HepG2 (cell line): ENCODE measurements at regions not wholly inside any gene's neighbourhood (a gene's known extent, or its start where the extent isn't known, plus 50 kb on each side); places are given as distances from the start of the nearest gene placed in this dataset.

ENCODE experiments used
- ATAC-seq: fragments of 200-7000 bp; cut with Tn5 transposase; 3 replicates; pipeline ENCODE4 v1.9.1; 2020; ENCODE audit warnings: mild to moderate bottlenecking, moderate library complexity
- BruUV-seq: library from RNA; stranded (reverse); fragments of 400-500 nt; replicated peaks from 2 replicates; lab custom pipeline; 2021; lab: Mats Ljungman, UMichigan
- CTCF ChIA-PET: fragments of 300-600 bp; formaldehyde crosslinking; extraction: SDS; loops from one replicate; lab custom pipeline; 2021; ENCODE audit warnings: low total read pairs, inconsistent platforms, low intra/inter-chr PET ratio; lab: Yijun Ruan, JAX
- POLR2A ChIA-PET: fragments of 350-600 bp; sonication (Branson Sonifier 250); formaldehyde crosslinking; loops from one replicate; lab custom pipeline; 2020; ENCODE audit warnings: antibody characterized with exemption, inconsistent platforms; lab: Yijun Ruan, JAX
- DNase-seq: peaks from one replicate; pipeline ENCODE4 v3.0.0-alpha.2; 2015; ENCODE audit warnings: low spot score
- FAIRE-seq: peaks from 3 replicates; lab custom pipeline; 2011; peaks lifted over from hg19 to GRCh38; lab: Jason Lieb, UNC
- H2AFZ ChIP-seq: one replicate; pipeline ENCODE4 v1.6.1; 2011; ENCODE audit warnings: low read length, inconsistent platforms
- H3K27ac ChIP-seq: fragments of 300-600 bp; 3 replicates; pipeline ENCODE4 v1.8.0; 2011; ENCODE audit warnings: mixed run types, mild to moderate bottlenecking, mixed read lengths, low read length, inconsistent platforms; ENCODE audit not compliant: insufficient read depth; ENCODE audit errors: extremely low read length
- H3K27me3 ChIP-seq, 2 experiments: fragments of 200-600 bp in 1 of 2; 2 replicates in 1 of 2; 3 replicates in 1 of 2; pipeline versions ENCODE4 v1.6.0 to v1.8.0; 2011; ENCODE audit warnings: low read length in 2 of 2, mild to moderate bottlenecking in 2 of 2, moderate library complexity in 2 of 2, inconsistent platforms in 1 of 2; ENCODE audit not compliant: insufficient read depth in 2 of 2, control insufficient read depth in 1 of 2
- H3K36me3 ChIP-seq, 2 experiments: fragments of 200-600 bp in 1 of 2; replicated peaks in 1 of 2; 2 replicates in 1 of 2; 3 replicates in 1 of 2; pipeline versions ENCODE4 v1.5.1 to v1.8.0; 2011; ENCODE audit warnings: low read length in 2 of 2, inconsistent platforms in 1 of 2; ENCODE audit not compliant: insufficient read depth in 2 of 2, control insufficient read depth in 1 of 2
- H3K4me1 ChIP-seq: 2 replicates; pipeline ENCODE4 v1.5.1; 2012; ENCODE audit warnings: low read length, inconsistent platforms; ENCODE audit not compliant: insufficient read depth
- H3K4me2 ChIP-seq: 2 replicates; pipeline ENCODE4 v1.6.0; 2011; ENCODE audit warnings: low read depth, low read length, inconsistent platforms
- H3K4me3 ChIP-seq, 3 experiments: fragments of 200-600 bp in 1 of 3; sonication (generic), shearing (Covaris generic) in 1 of 3; replicated peaks in 1 of 3; 2 replicates each; pipeline ENCODE4 v1.5.1; 2011 to 2016; ENCODE audit warnings: low read length in 3 of 3, inconsistent platforms in 2 of 3, low read depth in 2 of 3, mild to moderate bottlenecking in 2 of 3, control low read depth in 1 of 3, mixed read lengths in 1 of 3; ENCODE audit not compliant: insufficient read depth in 1 of 3
- H3K79me2 ChIP-seq: one replicate; pipeline ENCODE4 v1.6.1; 2011; ENCODE audit warnings: low read length, inconsistent platforms; ENCODE audit not compliant: insufficient read depth
- H3K9ac ChIP-seq: 2 replicates; pipeline ENCODE4 v1.6.0; 2011; ENCODE audit warnings: mild to moderate bottlenecking, low read depth, low read length, inconsistent platforms; ENCODE audit not compliant: insufficient read depth
- H3K9me3 ChIP-seq: 2 replicates; pipeline ENCODE4 v1.5.1; 2012; ENCODE audit warnings: mild to moderate bottlenecking, low read length
- H4K20me1 ChIP-seq: 2 replicates; pipeline ENCODE4 v1.6.0; 2011; ENCODE audit warnings: inconsistent platforms, mild to moderate bottlenecking, low read length, moderate library complexity; ENCODE audit not compliant: insufficient read depth
- HNRNPL ChIP-seq: fragments of 200-400 bp; formaldehyde crosslinking; IDR thresholded peaks from 2 replicates; pipeline ENCODE4 v1.6.1; 2017; ENCODE audit warnings: mild to moderate bottlenecking, low read depth, low read length
- KDM1A ChIP-seq: IDR thresholded peaks from 2 replicates; pipeline ENCODE4 v1.6.1; 2016; ENCODE audit warnings: missing compliant biosample characterization
- KDM2A ChIP-seq: sonication (generic); formaldehyde crosslinking; IDR thresholded peaks from 2 replicates; pipeline ENCODE4 v1.4.0; 2020; ENCODE audit warnings: low read depth, missing genetic modification reagents, borderline replicate concordance
- KDM4B ChIP-seq: sonication (generic); formaldehyde crosslinking; IDR thresholded peaks from 2 replicates; pipeline ENCODE4 v1.4.0; 2020; ENCODE audit warnings: missing genetic modification reagents
- MIER3 ChIP-seq: IDR thresholded peaks from 2 replicates; pipeline ENCODE4 v1.6.1; 2016; ENCODE audit warnings: missing compliant biosample characterization, borderline replicate concordance
- NRL ChIP-seq: sonication (generic); formaldehyde crosslinking; IDR thresholded peaks from 2 replicates; pipeline ENCODE4 v1.5.0; 2020; ENCODE audit warnings: missing genetic modification reagents, mild to moderate bottlenecking, moderate library complexity, borderline replicate concordance
- PITX1 ChIP-seq: sonication (generic); formaldehyde crosslinking; IDR thresholded peaks from 2 replicates; pipeline ENCODE4 v1.5.1; 2020; ENCODE audit warnings: mild to moderate bottlenecking, missing genetic modification reagents
- TGIF2 ChIP-seq: IDR thresholded peaks from 2 replicates; pipeline ENCODE4 v1.6.1; 2016; ENCODE audit warnings: control low read depth, missing compliant biosample characterization
- ZNF180 ChIP-seq: sonication (generic); formaldehyde crosslinking; IDR thresholded peaks from 2 replicates; pipeline ENCODE4 v1.4.0; 2020; ENCODE audit warnings: low read depth, missing genetic modification reagents, borderline replicate concordance
- ZNF446 ChIP-seq: sonication (generic); formaldehyde crosslinking; IDR thresholded peaks from 2 replicates; pipeline ENCODE4 v1.5.0; 2020; ENCODE audit warnings: mild to moderate bottlenecking, missing genetic modification reagents
- ZNF547 ChIP-seq: sonication (generic); formaldehyde crosslinking; IDR thresholded peaks from 2 replicates; pipeline ENCODE4 v1.5.1; 2020; ENCODE audit warnings: mild to moderate bottlenecking, missing genetic modification reagents
- ZNF607 ChIP-seq: sonication (generic); formaldehyde crosslinking; IDR thresholded peaks from 2 replicates; pipeline ENCODE4 v1.5.1; 2020; ENCODE audit warnings: missing genetic modification reagents, mild to moderate bottlenecking, borderline replicate concordance
- ZNF703 ChIP-seq: sonication (generic); formaldehyde crosslinking; IDR thresholded peaks from 2 replicates; pipeline ENCODE4 v1.5.1; 2020; ENCODE audit warnings: missing genetic modification reagents, mild to moderate bottlenecking, moderate library complexity, borderline replicate concordance
- ZNF749 ChIP-seq: sonication (generic); formaldehyde crosslinking; IDR thresholded peaks from 2 replicates; pipeline ENCODE4 v1.8.0; 2022; ENCODE audit warnings: mild to moderate bottlenecking, missing genetic modification reagents, moderate library complexity, borderline replicate concordance
- ZNF761 ChIP-seq: sonication (generic); formaldehyde crosslinking; conservative IDR thresholded peaks from 2 replicates; pipeline ENCODE4 v1.4.0; 2020; ENCODE audit warnings: mild to moderate bottlenecking, missing genetic modification reagents
- ZNF780A ChIP-seq: sonication (generic); formaldehyde crosslinking; IDR thresholded peaks from 2 replicates; pipeline ENCODE4 v1.8.0; 2022; ENCODE audit warnings: mild to moderate bottlenecking, missing genetic modification reagents, moderate library complexity
- WGBS: methylation state at CpG from one replicate; pipeline ENCODE4 v1.1.6; 2017; ENCODE audit warnings: low lambda C conversion rate; 5-methylcytosine and 5-hydroxymethylcytosine counted together
- in situ Hi-C: cut with HindIII; loops from 2 replicates; pipeline ENCODE4 v1.10.0; 2017; ENCODE audit warnings: low pct_unique_long_range_greater_than_20kb; ENCODE audit not compliant: extremely low pct_ligation_motif_present
- intact Hi-C: fragments of 100-400 bp; cut with micrococcal nuclease; formaldehyde crosslinking; loops from one replicate; pipeline ENCODE4 v1.10.0; 2022; ENCODE audit not compliant: unreplicated experiment
- TF ChIP-seq, protein P1 (sequence below): sonication (generic); formaldehyde crosslinking; IDR thresholded peaks from 2 replicates; pipeline ENCODE4 v1.4.0; 2020; ENCODE audit warnings: missing genetic modification reagents, mild to moderate bottlenecking, borderline replicate concordance
- TF ChIP-seq, protein P2 (sequence below): sonication (generic); formaldehyde crosslinking; IDR thresholded peaks from 2 replicates; pipeline ENCODE4 v1.4.0; 2020; ENCODE audit warnings: missing genetic modification reagents
- TF ChIP-seq, protein P3 (sequence below): sonication (generic); formaldehyde crosslinking; IDR thresholded peaks from 2 replicates; pipeline ENCODE4 v1.4.0; 2020; ENCODE audit warnings: missing genetic modification reagents

DNA sequence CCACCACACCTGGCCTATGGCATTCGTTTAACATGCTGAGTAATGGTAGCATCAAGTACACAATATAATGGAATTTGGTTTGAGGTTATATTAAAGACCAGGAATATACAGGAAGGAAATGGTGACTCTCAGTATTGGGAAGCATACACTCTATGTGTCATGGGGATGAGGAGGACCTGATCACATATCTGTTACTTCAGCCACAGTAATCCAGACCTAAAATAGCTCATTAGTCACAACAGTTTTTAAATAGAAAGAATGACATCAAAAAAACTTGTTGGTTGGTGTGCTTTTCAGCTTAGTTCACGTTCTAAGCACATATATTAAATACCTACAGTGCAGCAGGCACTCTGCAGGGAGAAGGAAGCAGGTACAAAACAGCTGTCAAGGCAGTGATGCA lies 52.5 kb upstream of the ATP2C1 start:
- H3K4me1 ChIP-seq: no peaks in the 10 kb centered on the region
- H3K4me2 ChIP-seq: no peak overlapping the region
- no TSS peak for BruUV-seq
- ChIA-PET POLR2A (no interaction called here), CTCF (no interaction called here)
- H4K20me1 ChIP-seq: no peaks in the 10 kb centered on the region
- ATAC-seq (no peak), DNase-seq (no peak), FAIRE-seq (no peak)
- intact Hi-C loops: no loop called here
- H3K9ac ChIP-seq: no peak overlapping the region
- in situ Hi-C loops: no loop called here
- WGBS: 11% methylated on average over 2 of the region's 2 CpGs
- H3K9me3 ChIP-seq: no peaks in the 10 kb centered on the region
- no peak overlapping the region for H2AFZ ChIP-seq
- no peaks in the 10 kb centered on the region for H3K79me2 ChIP-seq
- no peaks in the 10 kb centered on the region; a peak in 1 of 5 replicates for H3K27me3 ChIP-seq
- no peak overlapping the region for H3K27ac ChIP-seq
- no peak overlapping the region for H3K4me3 ChIP-seq
- H3K36me3 ChIP-seq: no peaks in the 10 kb centered on the region
- TF ChIP-seq HNRNPL: no peak
- TF ChIP-seq KDM2A (CRISPR knock-in tag): no peak
- no peak for TF ChIP-seq KDM1A (CRISPR knock-in tag)
- no peak for TF ChIP-seq ZNF180
- no peak for TF ChIP-seq TGIF2 (CRISPR knock-in tag)
- TF ChIP-seq ZNF703 (CRISPR knock-in tag): no peak
- TF ChIP-seq NRL (CRISPR knock-in tag): no peak
- no peak for TF ChIP-seq ZNF749 (CRISPR knock-in tag)
- no peak for TF ChIP-seq KDM4B (CRISPR knock-in tag)
- no peak for TF ChIP-seq ZNF761 (CRISPR knock-in tag)
- TF ChIP-seq, protein P1, sequence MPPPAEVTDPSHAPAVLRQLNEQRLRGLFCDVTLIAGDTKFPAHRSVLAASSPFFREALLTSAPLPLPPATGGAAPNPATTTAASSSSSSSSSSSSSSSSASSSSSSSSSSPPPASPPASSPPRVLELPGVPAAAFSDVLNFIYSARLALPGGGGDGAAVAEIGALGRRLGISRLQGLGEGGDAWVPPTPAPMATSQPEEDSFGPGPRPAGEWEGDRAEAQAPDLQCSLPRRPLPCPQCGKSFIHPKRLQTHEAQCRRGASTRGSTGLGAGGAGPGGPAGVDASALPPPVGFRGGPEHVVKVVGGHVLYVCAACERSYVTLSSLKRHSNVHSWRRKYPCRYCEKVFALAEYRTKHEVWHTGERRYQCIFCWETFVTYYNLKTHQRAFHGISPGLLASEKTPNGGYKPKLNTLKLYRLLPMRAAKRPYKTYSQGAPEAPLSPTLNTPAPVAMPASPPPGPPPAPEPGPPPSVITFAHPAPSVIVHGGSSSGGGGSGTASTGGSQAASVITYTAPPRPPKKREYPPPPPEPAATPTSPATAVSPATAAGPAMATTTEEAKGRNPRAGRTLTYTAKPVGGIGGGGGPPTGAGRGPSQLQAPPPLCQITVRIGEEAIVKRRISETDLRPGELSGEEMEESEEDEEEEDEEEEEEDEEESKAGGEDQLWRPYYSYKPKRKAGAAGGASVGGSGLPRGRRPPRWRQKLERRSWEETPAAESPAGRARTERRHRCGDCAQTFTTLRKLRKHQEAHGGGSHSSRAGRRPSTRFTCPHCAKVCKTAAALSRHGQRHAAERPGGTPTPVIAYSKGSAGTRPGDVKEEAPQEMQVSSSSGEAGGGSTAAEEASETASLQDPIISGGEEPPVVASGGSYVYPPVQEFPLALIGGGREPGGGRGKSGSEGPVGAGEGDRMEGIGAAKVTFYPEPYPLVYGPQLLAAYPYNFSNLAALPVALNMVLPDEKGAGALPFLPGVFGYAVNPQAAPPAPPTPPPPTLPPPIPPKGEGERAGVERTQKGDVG (CRISPR knock-in tag): no peak
- TF ChIP-seq ZNF607: no peak
- TF ChIP-seq MIER3 (CRISPR knock-in tag): no peak
- TF ChIP-seq, protein P2, sequence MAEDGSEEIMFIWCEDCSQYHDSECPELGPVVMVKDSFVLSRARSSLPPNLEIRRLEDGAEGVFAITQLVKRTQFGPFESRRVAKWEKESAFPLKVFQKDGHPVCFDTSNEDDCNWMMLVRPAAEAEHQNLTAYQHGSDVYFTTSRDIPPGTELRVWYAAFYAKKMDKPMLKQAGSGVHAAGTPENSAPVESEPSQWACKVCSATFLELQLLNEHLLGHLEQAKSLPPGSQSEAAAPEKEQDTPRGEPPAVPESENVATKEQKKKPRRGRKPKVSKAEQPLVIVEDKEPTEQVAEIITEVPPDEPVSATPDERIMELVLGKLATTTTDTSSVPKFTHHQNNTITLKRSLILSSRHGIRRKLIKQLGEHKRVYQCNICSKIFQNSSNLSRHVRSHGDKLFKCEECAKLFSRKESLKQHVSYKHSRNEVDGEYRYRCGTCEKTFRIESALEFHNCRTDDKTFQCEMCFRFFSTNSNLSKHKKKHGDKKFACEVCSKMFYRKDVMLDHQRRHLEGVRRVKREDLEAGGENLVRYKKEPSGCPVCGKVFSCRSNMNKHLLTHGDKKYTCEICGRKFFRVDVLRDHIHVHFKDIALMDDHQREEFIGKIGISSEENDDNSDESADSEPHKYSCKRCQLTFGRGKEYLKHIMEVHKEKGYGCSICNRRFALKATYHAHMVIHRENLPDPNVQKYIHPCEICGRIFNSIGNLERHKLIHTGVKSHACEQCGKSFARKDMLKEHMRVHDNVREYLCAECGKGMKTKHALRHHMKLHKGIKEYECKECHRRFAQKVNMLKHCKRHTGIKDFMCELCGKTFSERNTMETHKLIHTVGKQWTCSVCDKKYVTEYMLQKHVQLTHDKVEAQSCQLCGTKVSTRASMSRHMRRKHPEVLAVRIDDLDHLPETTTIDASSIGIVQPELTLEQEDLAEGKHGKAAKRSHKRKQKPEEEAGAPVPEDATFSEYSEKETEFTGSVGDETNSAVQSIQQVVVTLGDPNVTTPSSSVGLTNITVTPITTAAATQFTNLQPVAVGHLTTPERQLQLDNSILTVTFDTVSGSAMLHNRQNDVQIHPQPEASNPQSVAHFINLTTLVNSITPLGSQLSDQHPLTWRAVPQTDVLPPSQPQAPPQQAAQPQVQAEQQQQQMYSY: no peak
- TF ChIP-seq, protein P3, sequence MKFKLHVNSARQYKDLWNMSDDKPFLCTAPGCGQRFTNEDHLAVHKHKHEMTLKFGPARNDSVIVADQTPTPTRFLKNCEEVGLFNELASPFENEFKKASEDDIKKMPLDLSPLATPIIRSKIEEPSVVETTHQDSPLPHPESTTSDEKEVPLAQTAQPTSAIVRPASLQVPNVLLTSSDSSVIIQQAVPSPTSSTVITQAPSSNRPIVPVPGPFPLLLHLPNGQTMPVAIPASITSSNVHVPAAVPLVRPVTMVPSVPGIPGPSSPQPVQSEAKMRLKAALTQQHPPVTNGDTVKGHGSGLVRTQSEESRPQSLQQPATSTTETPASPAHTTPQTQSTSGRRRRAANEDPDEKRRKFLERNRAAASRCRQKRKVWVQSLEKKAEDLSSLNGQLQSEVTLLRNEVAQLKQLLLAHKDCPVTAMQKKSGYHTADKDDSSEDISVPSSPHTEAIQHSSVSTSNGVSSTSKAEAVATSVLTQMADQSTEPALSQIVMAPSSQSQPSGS (CRISPR knock-in tag): no peak
- TF ChIP-seq ZNF547: no peak
- no peak for TF ChIP-seq ZNF780A (CRISPR knock-in tag)
- no peak for TF ChIP-seq ZNF446 (CRISPR knock-in tag)
- no peak for TF ChIP-seq PITX1 (CRISPR knock-in tag)
